OCI-LY1 (cell line): ENCODE measurements at regions not wholly inside any gene's neighbourhood (a gene's known extent, or its start where the extent isn't known, plus 50 kb on each side); places are given as distances from the start of the nearest gene placed in this dataset.

Experiments
- CTCF ChIP-seq: fragments of 200-600 bp; sonication (generic), shearing (Covaris generic); IDR thresholded peaks from 2 replicates; pipeline ENCODE4 v1.5.1; 2017; ENCODE audit warnings: mild to moderate bottlenecking, antibody characterized with exemption, low read length, moderate library complexity, mixed read lengths
- EZH2 ChIP-seq: fragments of 200-600 bp; sonication (generic), shearing (Covaris generic); IDR thresholded peaks from 2 replicates; pipeline ENCODE4 v1.8.0; 2017; ENCODE audit warnings: borderline replicate concordance, mixed run types, mild to moderate bottlenecking, antibody characterized with exemption, low read length, moderate library complexity, mixed read lengths

- TF ChIP-seq CTCF (no peak), EZH2 (no peak)
These were observed 159.8 kb downstream of the SYK start for GRCh38 chr9:90961375-90961774.
